ENCODE measurements at regions not wholly inside any gene's neighbourhood (a gene's known extent, or its start where the extent isn't known, plus 50 kb on each side); places are given as distances from the start of the nearest gene placed in this dataset.
"Not testable (repeated sequence)": the region's sequence is repeated elsewhere in the genome, so short reads cannot be mapped to it uniquely, and the experiment has no call there.

- Histone ChIP-seq H3K27me3 (no peaks in the 10 kb centered on the region), H3K4me3 (replicated peaks in 1 of 3) (no peak overlapping the region), H3K9me3 (no peaks in the 10 kb centered on the region), H3K27ac (no peak overlapping the region), H3K4me1 (no peaks in the 10 kb centered on the region), H3K36me3 (no peaks in the 10 kb centered on the region)
- intact Hi-C loops (cut with DNase I) = no loop called here
- DNase-seq = no peak
- TF ChIP-seq POLR2A (IDR thresholded peaks at IDR 0.05) (no peak), CTCF (IDR thresholded peaks at IDR 0.05) (no peak)
- WGBS, 2 donors = 71 to 77% methylated on average over 9 of the region's 9 CpGs
Measured at GRCh38 chr16:65365732-65366715, 244.2 kb upstream of the CDH11 start.

- intact Hi-C loops (cut with DNase I); H3K36me3 ChIP-seq; H3K9me3 ChIP-seq; H3K4me3 ChIP-seq (replicated peaks in 1 of 3); H3K27ac ChIP-seq; H3K27me3 ChIP-seq; H3K4me1 ChIP-seq; DNase-seq: not testable (repeated sequence)
- WGBS, 2 donors = 94 to 95% methylated on average over 14 of the region's 14 CpGs
Measured at GRCh38 chr16:65356721-65357120, 234.9 kb upstream of the CDH11 start.

GRCh38 chr16:65355706-65356105 lies 233.8 kb upstream of the CDH11 start:
- Histone ChIP-seq H3K27me3 (no peaks in the 10 kb centered on the region), H3K27ac (no peak overlapping the region), H3K36me3 (no peaks in the 10 kb centered on the region), H3K4me3 (replicated peaks in 1 of 3) (no peak overlapping the region), H3K4me1 (no peaks in the 10 kb centered on the region), H3K9me3 (no peaks in the 10 kb centered on the region)
- intact Hi-C loops (cut with DNase I) = no loop called here
- TF ChIP-seq CTCF (IDR thresholded peaks at IDR 0.05) (no peak), POLR2A (IDR thresholded peaks at IDR 0.05) (no peak)
- no peak for DNase-seq

- Histone ChIP-seq H3K4me1 (no peaks in the 10 kb centered on the region), H3K27ac (no peak overlapping the region), H3K9me3 (no peaks in the 10 kb centered on the region), H3K27me3 (no peaks in the 10 kb centered on the region), H3K36me3 (no peaks in the 10 kb centered on the region), H3K4me3 (replicated peaks in 1 of 3) (no peak overlapping the region)
- no peak for TF ChIP-seq CTCF (IDR thresholded peaks at IDR 0.05)
- no peak for TF ChIP-seq POLR2A (IDR thresholded peaks at IDR 0.05)
- intact Hi-C loops (cut with DNase I) = no loop called here
- WGBS, 2 donors = 86 to 96% methylated on average over 1 of the region's 1 CpG
- DNase-seq = no peak
Measured at GRCh38 chr16:65353183-65353582, 231.3 kb upstream of the CDH11 start.

GRCh38 chr16:65349626-65350025 lies 227.8 kb upstream of the CDH11 start:
- no peaks in the 10 kb centered on the region for H3K27me3 ChIP-seq
- H3K4me3 ChIP-seq (replicated peaks in 1 of 3) = no peak overlapping the region
- DNase-seq = no peak
- no peak overlapping the region for H3K27ac ChIP-seq
- H3K4me1 ChIP-seq = no peaks in the 10 kb centered on the region
- intact Hi-C loops (cut with DNase I) = no loop called here
- TF ChIP-seq CTCF (IDR thresholded peaks at IDR 0.05) (no peak), POLR2A (IDR thresholded peaks at IDR 0.05) (no peak)
- no peaks in the 10 kb centered on the region for H3K9me3 ChIP-seq
- WGBS, 2 donors = 83 to 87% methylated on average over 7 of the region's 7 CpGs
- H3K36me3 ChIP-seq = no peaks in the 10 kb centered on the region
